Panc1 (cell line): ENCODE measurements at regions not wholly inside any gene's neighbourhood (a gene's known extent, or its start where the extent isn't known, plus 50 kb on each side); places are given as distances from the start of the nearest gene placed in this dataset.

Experiments used
- ATAC-seq: fragments of 200-7000 bp; cut with Tn5 transposase; 2 replicates; pipeline ENCODE4 v1.9.1; 2020; ENCODE audit warnings: mild to moderate bottlenecking, moderate library complexity
- BruUV-seq: library from RNA; stranded (reverse); fragments of 400-500 nt; replicated peaks from 2 replicates; lab custom pipeline; 2021; lab: Mats Ljungman, UMichigan
- CTCF ChIA-PET: fragments of 300-600 bp; sonication (Branson Sonifier 250); formaldehyde crosslinking; loops from one replicate; lab custom pipeline; 2022; ENCODE audit warnings: antibody characterized with exemption; lab: Charles Lee
- POLR2A ChIA-PET: fragments of 300-600 bp; sonication (Branson Sonifier 250); formaldehyde crosslinking; loops from one replicate; lab custom pipeline; 2022; ENCODE audit warnings: antibody characterized with exemption; lab: Charles Lee
- DNase-seq: peaks from one replicate; pipeline ENCODE4 v3.0.0-alpha.2; 2010; ENCODE audit warnings: low read depth, low spot score
- H3K27ac ChIP-seq: 2 replicates; pipeline ENCODE4 v1.5.1; 2011; ENCODE audit warnings: mild to moderate bottlenecking, low read length, inconsistent platforms
- H3K27me3 ChIP-seq: fragments of 200-500 bp; sonication (Bioruptor generic); 2 replicates; pipeline ENCODE4 v1.6.0; 2014; ENCODE audit warnings: low read length, inconsistent platforms; ENCODE audit not compliant: control insufficient read depth, insufficient read depth
- H3K36me3 ChIP-seq: fragments of 200-500 bp; sonication (Bioruptor generic); 2 replicates; pipeline ENCODE4 v1.5.1; 2014; ENCODE audit warnings: inconsistent platforms, mild to moderate bottlenecking, low read length, moderate library complexity; ENCODE audit not compliant: control insufficient read depth, insufficient read depth
- H3K4me1 ChIP-seq: 2 replicates; pipeline ENCODE4 v1.5.1; 2011; ENCODE audit warnings: inconsistent platforms, mild to moderate bottlenecking, low read length, moderate library complexity; ENCODE audit not compliant: control insufficient read depth, insufficient read depth
- H3K4me3 ChIP-seq, 2 experiments: 2 replicates each; pipeline ENCODE4 v1.5.1; 2011 to 2012; ENCODE audit warnings: low read depth in 2 of 2, low read length in 2 of 2, mild to moderate bottlenecking in 2 of 2, inconsistent platforms in 1 of 2, moderate library complexity in 1 of 2
- H3K9me3 ChIP-seq: fragments of 200-500 bp; sonication (Bioruptor generic); 2 replicates; pipeline ENCODE4 v1.5.1; 2014; ENCODE audit warnings: low read depth, mild to moderate bottlenecking, inconsistent platforms, low read length, moderate library complexity; ENCODE audit not compliant: control insufficient read depth, insufficient read depth
- CTCF ChIP-seq: fragments of 450-650 bp; IDR thresholded peaks from 2 replicates; pipeline ENCODE4 v1.5.1; 2017; ENCODE audit warnings: mild to moderate bottlenecking
- POLR2AphosphoS5 ChIP-seq: IDR thresholded peaks from 2 replicates; pipeline ENCODE4 v1.6.1; 2012; ENCODE audit warnings: mild to moderate bottlenecking, low read depth, low read length, moderate library complexity
- REST ChIP-seq, 2 experiments: IDR thresholded peaks; 2 replicates each; pipeline ENCODE4 v1.6.1; 2011 to 2012; ENCODE audit warnings: low read depth in 2 of 2, control low read depth in 1 of 2, low read length in 1 of 2, mild to moderate bottlenecking in 1 of 2, moderate library complexity in 1 of 2; ENCODE audit not compliant: insufficient read depth in 1 of 2
- SIN3A ChIP-seq: IDR thresholded peaks from 2 replicates; pipeline ENCODE4 v1.6.1; 2012; ENCODE audit warnings: low read depth, mild to moderate bottlenecking, low read length, moderate library complexity, borderline replicate concordance; ENCODE audit not compliant: insufficient read depth
- TCF7L2 ChIP-seq: IDR thresholded peaks from 2 replicates; pipeline ENCODE4 v1.6.1; 2011; ENCODE audit warnings: mild to moderate bottlenecking, low read depth, low read length, inconsistent platforms
- in situ Hi-C: cut with HindIII; loops from 2 replicates; pipeline ENCODE4 v1.10.0; 2016; ENCODE audit warnings: low sequenced_read_pairs, low pct_unique_long_range_greater_than_20kb
- intact Hi-C: fragments of 100-400 bp; cut with micrococcal nuclease; formaldehyde crosslinking; loops from one replicate; pipeline ENCODE4 v1.10.0; 2022; ENCODE audit not compliant: unreplicated experiment

- in situ Hi-C loops (no loop called here), intact Hi-C loops (no loop called here)
- ChIA-PET POLR2A (no interaction called here), CTCF (no interaction called here)
- H3K4me1 ChIP-seq = no peaks in the 10 kb centered on the region
- DNase-seq (no peak), ATAC-seq (no peak)
- no peaks in the 10 kb centered on the region for H3K9me3 ChIP-seq
- TF ChIP-seq TCF7L2 = no peak
- no peak for TF ChIP-seq SIN3A
- no peak for TF ChIP-seq REST (IDR thresholded peaks at IDR 0.05; ENCODE audit: insufficient read depth in 1 of 2, low read depth in 2 of 2, low read length in 1 of 2)
- no peak for TF ChIP-seq POLR2AphosphoS5
- no peak for TF ChIP-seq CTCF
- H3K27me3 ChIP-seq = no peaks in the 10 kb centered on the region
- BruUV-seq = no TSS peak
- H3K36me3 ChIP-seq = no peaks in the 10 kb centered on the region
- H3K4me3 ChIP-seq = no peak overlapping the region
- no peak overlapping the region for H3K27ac ChIP-seq
These were observed 621.2 kb downstream of the DCDC2C start for GRCh38 chr2:4324531-4324930.

GRCh38 chr2:4336864-4337263 lies 633.5 kb downstream of the DCDC2C start:
- no peak overlapping the region for H3K4me3 ChIP-seq
- no TSS peak for BruUV-seq
- no peaks in the 10 kb centered on the region for H3K27me3 ChIP-seq
- in situ Hi-C loops = no loop called here
- ATAC-seq (no peak), DNase-seq (no peak)
- H3K27ac ChIP-seq = no peak overlapping the region
- ChIA-PET CTCF (no interaction called here), POLR2A (no interaction called here)
- TF ChIP-seq TCF7L2 (no peak), POLR2AphosphoS5 (no peak), CTCF (no peak), REST (IDR thresholded peaks at IDR 0.05; ENCODE audit: insufficient read depth in 1 of 2, low read depth in 2 of 2, low read length in 1 of 2) (no peak), SIN3A (no peak)
- H3K4me1 ChIP-seq = no peaks in the 10 kb centered on the region
- H3K36me3 ChIP-seq = no peaks in the 10 kb centered on the region
- no peaks in the 10 kb centered on the region for H3K9me3 ChIP-seq
- intact Hi-C loops = no loop called here
